Heart right ventricle (tissue), 16 donors: ENCODE measurements at regions not wholly inside any gene's neighbourhood (a gene's known extent, or its start where the extent isn't known, plus 50 kb on each side); places are given as distances from the start of the nearest gene placed in this dataset.
"Not testable (repeated sequence)": the region's sequence is repeated elsewhere in the genome, so short reads cannot be mapped to it uniquely, and the experiment has no call there.

Source experiments
- ATAC-seq, 8 donors: fragments of 200-7000 bp; cut with Tn5 transposase; one replicate each; pipeline ENCODE4 v1.9.1; 2020; ENCODE audit warnings: mild to moderate bottlenecking in 8 of 8, moderate library complexity in 8 of 8, moderate number of reproducible peaks in 1 of 8
- DNase-seq, 2 donors: peaks; one replicate each; pipeline ENCODE4 v3.0.0-alpha.2; 2020
- H3K27ac ChIP-seq, 10 donors: fragments of 200-600 bp; sonication (generic) in 2 of 10; one replicate each; pipeline versions ENCODE4 v1.5.0 to v1.8.0; 2020 to 2022; ENCODE audit warnings: mild to moderate bottlenecking in 3 of 10
- H3K27me3 ChIP-seq, 7 donors: fragments of 200-600 bp; one replicate each; pipeline ENCODE4 v1.8.0; 2021 to 2022; ENCODE audit warnings: mild to moderate bottlenecking in 2 of 7
- H3K36me3 ChIP-seq, 9 donors: fragments of 200-600 bp; sonication (generic) in 1 of 9; one replicate each; pipeline versions ENCODE4 v1.5.0 to v1.8.0; 2020 to 2022; ENCODE audit warnings: mild to moderate bottlenecking in 2 of 9
- H3K4me1 ChIP-seq, 9 donors: fragments of 200-600 bp; sonication (generic) in 1 of 9; one replicate each; pipeline versions ENCODE4 v1.5.0 to v1.8.0; 2020 to 2022; ENCODE audit warnings: mild to moderate bottlenecking in 4 of 9
- H3K4me3 ChIP-seq, 10 donors: fragments of 200-600 bp; sonication (generic) in 2 of 10; one replicate each; pipeline versions ENCODE4 v1.5.0 to v1.8.0; 2020 to 2022; ENCODE audit warnings: mild to moderate bottlenecking in 7 of 10, moderate library complexity in 2 of 10
- H3K9me3 ChIP-seq, 11 donors: fragments of 200-600 bp in 10 of 11; sonication (generic) in 2 of 11; one replicate each; pipeline versions ENCODE4 v1.5.0 to v1.8.0; 2013 to 2022; ENCODE audit warnings: mild to moderate bottlenecking in 2 of 11, control low read depth in 1 of 11, moderate library complexity in 1 of 11
- WGBS, 2 donors: extraction: QIAGEN DNeasy Blood & Tissue Kit; methylation state at CpG; one replicate each; pipeline ENCODE4 v1.1.7; 2013; ENCODE audit warnings: inconsistent platforms in 1 of 2; 5-methylcytosine and 5-hydroxymethylcytosine counted together
- intact Hi-C, 10 donors: fragments of 100-400 bp; cut with DNase I; formaldehyde crosslinking; loops; one replicate each; pipeline versions ENCODE4 v1.11.1 to v1.14.2; 2022
- TF ChIP-seq, protein P1 (sequence below), 9 donors: fragments of 200-600 bp; sonication (generic) in 2 of 9; IDR thresholded peaks; one replicate each; pipeline versions ENCODE4 v1.5.0 to v1.8.0; 2021 to 2022; ENCODE audit warnings: antibody characterized with exemption in 9 of 9, mild to moderate bottlenecking in 5 of 9, moderate library complexity in 1 of 9
- donor health status: Arrhythmogenic right ventricular cardiomyopathy.
- donor health status: ischemic (EF 13 %, LVEDD 7.1; RV severe dilation, severe dysfunction).
- donor health status: healthy with polysubstance abuse.
- donor health status: DM: no; HTN: yes; CAD: no.
- donor health status: DM: no; HTN: no; CAD: no.
- donor health status: ischemic (EF 25% LVEDD 6.9; RV normal size, moderate dysfunction).
- donor health status: ischemic (EF 25% LVEDD 5.7; RV mildly dilated, moderate dysfunction).
- donor health status: healthy.
- donor health status: DM: yes; HTN: yes; CAD: no.
- donor health status: Ischemic cardiomyopathy.
- donor health status: ischemic (EF 35%, LVEDD 5.7; RV mildly dilated, moderate dysfunction).
- donor health status: nonischemic (EF 11% LVEDD 7.7; RV severe dilation, severe dysfunction).
- donor health status: DM: yes; HTN: yes; CAD: no.
- donor health status: PGD.
- donor health status: ischemic (EF 29% LVEDD 5.4; RV normal size, mild dysfunction).
- donor health status: nonischemic (EF 23%, LVEDD 6.1; RV moderate dilation, normal function).

DNA sequence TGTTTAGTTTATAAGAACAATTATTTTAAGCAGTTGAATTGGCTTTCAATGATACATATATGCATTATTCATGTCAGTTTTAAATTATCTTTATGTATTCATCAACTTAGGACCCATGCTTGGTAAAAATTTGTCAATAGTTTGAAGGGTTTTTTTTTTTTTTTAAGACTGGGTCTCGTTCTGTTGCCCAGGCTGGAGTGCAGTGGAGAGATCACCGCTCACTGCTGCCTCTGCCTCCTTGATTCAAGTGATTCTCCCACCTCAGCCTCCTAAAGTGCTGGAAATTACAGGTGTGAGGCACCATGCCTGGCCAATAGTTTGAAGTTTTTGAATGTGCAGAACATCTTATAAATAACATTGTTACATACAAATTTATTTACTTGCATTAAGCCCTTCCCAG is 1671.0 kb upstream of the B3GALT2 start:
- TF ChIP-seq, protein P1, sequence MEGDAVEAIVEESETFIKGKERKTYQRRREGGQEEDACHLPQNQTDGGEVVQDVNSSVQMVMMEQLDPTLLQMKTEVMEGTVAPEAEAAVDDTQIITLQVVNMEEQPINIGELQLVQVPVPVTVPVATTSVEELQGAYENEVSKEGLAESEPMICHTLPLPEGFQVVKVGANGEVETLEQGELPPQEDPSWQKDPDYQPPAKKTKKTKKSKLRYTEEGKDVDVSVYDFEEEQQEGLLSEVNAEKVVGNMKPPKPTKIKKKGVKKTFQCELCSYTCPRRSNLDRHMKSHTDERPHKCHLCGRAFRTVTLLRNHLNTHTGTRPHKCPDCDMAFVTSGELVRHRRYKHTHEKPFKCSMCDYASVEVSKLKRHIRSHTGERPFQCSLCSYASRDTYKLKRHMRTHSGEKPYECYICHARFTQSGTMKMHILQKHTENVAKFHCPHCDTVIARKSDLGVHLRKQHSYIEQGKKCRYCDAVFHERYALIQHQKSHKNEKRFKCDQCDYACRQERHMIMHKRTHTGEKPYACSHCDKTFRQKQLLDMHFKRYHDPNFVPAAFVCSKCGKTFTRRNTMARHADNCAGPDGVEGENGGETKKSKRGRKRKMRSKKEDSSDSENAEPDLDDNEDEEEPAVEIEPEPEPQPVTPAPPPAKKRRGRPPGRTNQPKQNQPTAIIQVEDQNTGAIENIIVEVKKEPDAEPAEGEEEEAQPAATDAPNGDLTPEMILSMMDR (IDR thresholded peaks at IDR 0.05): no peak
- 70 to 78% methylated on average over 2 of the region's 2 CpGs for WGBS, 2 donors
- no peak for ATAC-seq
- H3K4me1 ChIP-seq: no peaks in the 10 kb centered on the region
- no peaks in the 10 kb centered on the region for H3K36me3 ChIP-seq
- H3K27ac ChIP-seq: no peak overlapping the region
- H3K4me3 ChIP-seq: no peak overlapping the region
- intact Hi-C loops: no loop called here
- no peak for DNase-seq
- H3K27me3 ChIP-seq: no peaks in the 10 kb centered on the region
- H3K9me3 ChIP-seq: peaks cover 0 to 20% (median 0%) of the 10 kb centered on the region in 11 donors

DNA sequence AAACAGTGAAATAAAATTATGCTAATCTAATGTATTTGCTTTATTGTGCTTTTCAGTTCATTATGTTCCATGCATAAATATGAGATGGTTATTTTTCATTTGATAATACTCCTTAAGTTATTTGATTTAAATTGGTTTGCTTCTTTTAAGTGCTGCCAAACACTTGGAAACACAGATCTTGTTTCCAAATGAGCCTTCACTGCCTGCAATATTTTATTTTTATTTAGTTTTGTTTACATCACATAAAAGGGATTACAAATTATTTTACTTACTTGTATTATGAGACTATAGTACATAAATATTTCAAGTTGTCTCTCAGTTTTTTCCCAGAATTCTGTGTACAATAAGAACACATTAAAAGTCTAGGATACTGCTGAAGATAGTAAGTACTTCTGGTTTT is 1662.4 kb upstream of the B3GALT2 start:
- intact Hi-C loops: no loop called here
- Histone ChIP-seq H3K36me3 (no peaks in the 10 kb centered on the region), H3K9me3 (peaks cover 0 to 5% (median 0%) of the 10 kb centered on the region in 11 donors), H3K27ac (no peak overlapping the region), H3K27me3 (no peaks in the 10 kb centered on the region), H3K4me3 (no peak overlapping the region), H3K4me1 (no peaks in the 10 kb centered on the region)
- TF ChIP-seq, protein P1 (IDR thresholded peaks at IDR 0.05): no peak
- ATAC-seq (no peak), DNase-seq (no peak)

DNA sequence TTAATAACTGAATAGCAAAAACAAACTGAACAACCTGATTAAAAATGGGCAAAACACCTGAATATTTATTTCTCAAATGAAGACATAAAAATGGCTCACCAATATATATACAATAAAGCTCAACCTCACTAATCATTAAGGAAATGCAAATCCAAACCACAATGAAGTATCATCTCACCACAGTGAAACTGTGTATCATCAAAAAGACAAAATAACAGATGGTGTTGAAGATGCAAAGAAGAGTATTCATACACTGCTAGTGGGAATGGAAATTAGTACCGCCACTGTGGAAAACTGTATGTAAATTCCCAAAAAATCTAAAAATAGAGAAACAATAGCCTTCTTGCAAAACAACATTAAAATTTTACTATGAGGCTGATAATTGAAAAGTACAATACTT is 1660.1 kb upstream of the B3GALT2 start:
- Histone ChIP-seq H3K9me3 (no peaks in the 10 kb centered on the region), H3K36me3 (no peaks in the 10 kb centered on the region), H3K27ac (no peak overlapping the region), H3K27me3 (no peaks in the 10 kb centered on the region), H3K4me3 (no peak overlapping the region), H3K4me1 (no peaks in the 10 kb centered on the region)
- intact Hi-C loops: no loop called here
- ATAC-seq: no peak
- 88 to 98% methylated on average over 1 of the region's 1 CpG for WGBS, 2 donors
- TF ChIP-seq, protein P1 (IDR thresholded peaks at IDR 0.05): no peak
- DNase-seq: no peak

DNA sequence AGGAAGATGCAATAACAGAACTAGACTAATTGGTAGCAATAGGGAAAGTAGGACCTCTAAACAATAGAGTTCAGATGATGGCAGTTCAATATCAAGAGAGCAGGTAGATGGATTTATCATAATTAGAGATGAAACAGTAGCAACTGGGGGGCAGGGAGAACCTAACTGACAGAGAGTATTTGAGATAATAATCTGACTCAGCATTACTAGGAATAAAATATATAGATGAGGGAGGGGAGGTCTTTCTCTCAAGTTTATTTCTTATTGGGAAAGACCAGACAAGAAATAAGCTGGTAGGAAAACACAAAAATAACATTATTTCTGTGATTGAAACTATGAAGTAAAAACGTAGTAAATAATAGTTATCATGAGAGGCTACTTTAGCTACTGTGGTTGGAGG is 1656.7 kb upstream of the B3GALT2 start:
- TF ChIP-seq, protein P1 (IDR thresholded peaks at IDR 0.05): no peak
- Histone ChIP-seq H3K27ac (no peak overlapping the region), H3K27me3 (no peaks in the 10 kb centered on the region), H3K4me1 (no peaks in the 10 kb centered on the region), H3K36me3 (no peaks in the 10 kb centered on the region), H3K9me3 (peaks cover 0 to 8% (median 0%) of the 10 kb centered on the region in 11 donors), H3K4me3 (no peak overlapping the region)
- 48 to 72% methylated on average over 1 of the region's 1 CpG for WGBS, 2 donors
- ATAC-seq (no peak), DNase-seq (no peak)
- intact Hi-C loops: no loop called here

DNA sequence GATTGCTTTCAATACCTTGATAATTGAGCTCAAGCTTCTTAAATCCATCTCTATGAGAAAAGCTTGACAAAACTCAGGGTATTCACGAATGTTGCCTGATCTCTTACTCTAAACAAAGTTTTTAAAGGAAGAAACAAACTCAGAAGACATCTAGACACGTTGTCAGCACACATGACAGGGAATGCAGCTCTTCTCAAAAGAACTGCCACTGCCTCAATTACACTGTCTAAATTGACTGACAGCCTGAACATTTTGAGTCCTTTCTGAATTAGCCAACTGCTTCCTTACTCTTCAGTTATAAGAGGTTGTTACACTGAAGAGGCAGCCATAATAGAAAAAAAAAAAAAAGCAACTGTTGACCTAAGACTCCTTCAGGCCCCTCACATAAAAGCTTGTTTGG is 1646.7 kb upstream of the B3GALT2 start:
- TF ChIP-seq, protein P1 (IDR thresholded peaks at IDR 0.05): no peak
- peaks cover 0 to 2% (median 0%) of the 10 kb centered on the region in 9 donors for H3K4me1 ChIP-seq
- no peak for ATAC-seq
- intact Hi-C loops: no loop called here
- no peak for DNase-seq
- H3K27me3 ChIP-seq: no peaks in the 10 kb centered on the region
- no peak overlapping the region for H3K4me3 ChIP-seq
- H3K36me3 ChIP-seq: no peaks in the 10 kb centered on the region
- 49 to 63% methylated on average over 2 of the region's 2 CpGs for WGBS, 2 donors
- peaks cover 0 to 11% (median 0%) of the 10 kb centered on the region in 11 donors for H3K9me3 ChIP-seq
- no peak overlapping the region for H3K27ac ChIP-seq

DNA sequence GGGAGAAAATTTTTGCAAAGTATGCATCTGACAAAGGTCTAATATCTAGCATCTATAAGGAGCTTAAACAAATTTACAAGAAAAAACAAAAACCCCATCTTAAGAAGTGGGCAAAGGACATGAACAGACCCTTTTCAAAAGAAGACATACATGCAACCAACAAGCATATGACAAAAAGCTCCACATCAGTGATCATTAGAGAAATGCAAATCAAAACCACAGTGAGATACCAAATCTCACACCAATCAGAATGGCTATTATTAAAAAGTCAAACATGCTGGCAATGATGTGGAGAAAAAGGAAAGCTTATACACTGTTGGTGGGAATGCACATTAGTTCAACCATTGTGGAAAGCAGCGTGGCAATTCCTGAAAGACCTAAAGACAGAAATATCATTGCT is 1645.2 kb upstream of the B3GALT2 start:
- H3K27me3 ChIP-seq, H3K4me3 ChIP-seq, ATAC-seq, H3K9me3 ChIP-seq, DNase-seq, H3K36me3 ChIP-seq, H3K27ac ChIP-seq, intact Hi-C loops, H3K4me1 ChIP-seq: not testable (repeated sequence)
- 75 to 85% methylated on average over 1 of the region's 1 CpG for WGBS, 2 donors
